HG02759 (cell line): ENCODE measurements at regions not wholly inside any gene's neighbourhood (a gene's known extent, or its start where the extent isn't known, plus 50 kb on each side); places are given as distances from the start of the nearest gene placed in this dataset.
"Not testable (repeated sequence)": the region's sequence is repeated elsewhere in the genome, so short reads cannot be mapped to it uniquely, and the experiment has no call there.

Experiments
- ATAC-seq: cut with Tn5 transposase; IDR thresholded peaks from one replicate; pipeline ENCODE4 v1.9.1; 2021; ENCODE audit warnings: mild to moderate bottlenecking, moderate library complexity; ENCODE audit not compliant: unreplicated experiment

GRCh38 chr1:196005426-196005825 is 602.8 kb downstream of the KCNT2 start:
- no peak for ATAC-seq

- ATAC-seq, result not testable (repeated sequence)
Measured at GRCh38 chr1:196004388-196004787, 603.9 kb downstream of the KCNT2 start.

- ATAC-seq, result no peak
Measured at GRCh38 chr1:196002906-196003305, 605.3 kb downstream of the KCNT2 start.

- ATAC-seq, result not testable (repeated sequence)
Measured at GRCh38 chr1:196002296-196002695, 605.9 kb downstream of the KCNT2 start.

GRCh38 chr1:196001188-196001587 is 607.1 kb downstream of the KCNT2 start:
- ATAC-seq, result no peak

DNA sequence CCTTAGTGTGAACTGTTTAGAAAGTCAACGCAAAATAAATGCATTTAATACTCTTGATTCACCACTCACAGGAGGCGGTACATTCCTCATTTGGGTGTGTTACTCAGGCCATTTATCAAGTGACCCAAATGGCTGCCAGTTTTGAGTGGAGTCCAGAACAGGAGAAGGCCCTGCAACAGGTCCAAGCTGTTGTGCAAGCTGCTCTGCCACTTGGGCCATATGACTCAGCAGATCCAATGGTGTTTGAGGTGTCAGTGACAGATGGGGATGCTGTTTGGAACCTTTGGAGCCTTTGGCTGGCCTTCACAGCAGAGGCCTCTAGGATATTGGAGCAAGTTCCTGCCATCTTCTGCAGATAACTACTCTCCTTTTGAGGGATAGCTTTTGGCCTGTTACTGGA is 609.2 kb downstream of the KCNT2 start:
- no peak for ATAC-seq

GRCh38 chr1:195981448-195982139 is 626.6 kb downstream of the KCNT2 start:
- no peak for ATAC-seq

DNA sequence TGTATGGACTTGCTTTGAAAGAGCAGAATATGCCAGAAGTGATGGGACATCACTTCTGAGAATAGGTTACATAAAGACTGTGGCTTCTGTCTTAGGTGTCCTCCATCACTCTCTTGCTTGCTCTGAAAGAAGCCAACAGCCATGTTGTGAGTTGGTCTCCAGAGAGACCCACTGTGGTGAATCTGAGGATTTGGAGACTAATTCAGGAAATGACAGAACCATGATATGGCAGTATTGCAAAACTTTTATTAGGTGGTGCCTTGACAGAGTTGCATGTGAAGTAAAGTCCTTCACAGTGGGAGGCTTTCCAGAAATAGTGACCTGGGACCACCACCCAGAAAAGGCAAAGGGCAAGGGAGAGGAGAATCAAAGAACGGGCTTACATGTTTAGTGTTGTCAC is 628.6 kb downstream of the KCNT2 start:
- no peak for ATAC-seq

- no peak for ATAC-seq
Measured at GRCh38 chr1:195973311-195973904, 634.8 kb downstream of the KCNT2 start.

- no peak for ATAC-seq
Measured at GRCh38 chr1:195971589-195971988, 636.7 kb downstream of the KCNT2 start.

- ATAC-seq, result no peak
Measured at GRCh38 chr1:195970209-195970608, 638.0 kb downstream of the KCNT2 start.

DNA sequence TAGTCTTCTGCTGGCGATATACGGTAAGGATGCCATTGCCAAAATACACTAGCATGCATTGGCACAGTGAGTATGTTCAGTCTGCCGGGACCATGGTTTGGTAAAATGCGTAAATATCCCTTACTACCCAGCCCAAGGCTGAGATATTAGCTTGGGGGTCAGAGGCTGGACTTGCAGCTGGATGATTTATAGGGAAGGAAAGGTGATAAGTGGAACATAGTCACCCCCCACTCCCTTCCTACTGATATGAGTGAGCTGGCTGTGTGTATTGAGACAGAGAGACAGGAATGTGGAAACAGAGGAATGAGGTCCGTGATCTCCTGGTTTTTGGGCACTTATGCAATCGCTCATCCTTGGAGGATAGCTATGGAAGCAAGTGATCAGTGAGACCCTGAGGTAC is 642.8 kb downstream of the KCNT2 start:
- no peak for ATAC-seq

DNA sequence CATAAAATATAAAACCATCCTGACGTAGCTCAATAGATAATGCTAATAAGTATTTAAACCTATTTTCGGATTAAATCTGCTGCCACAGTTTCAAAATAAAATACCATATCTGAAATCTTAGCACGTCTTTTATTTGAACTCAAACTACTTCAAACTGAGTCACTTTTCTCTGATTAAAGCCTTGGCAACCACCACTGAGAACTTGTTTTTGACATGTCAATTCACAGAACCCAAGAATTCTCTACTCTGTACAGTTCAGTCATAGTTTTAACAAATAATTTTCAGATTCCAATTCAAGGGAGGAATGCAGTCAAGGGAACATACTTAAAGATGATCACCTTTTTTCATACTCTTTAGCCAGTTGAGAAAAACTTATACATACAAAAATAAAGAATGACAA is 643.2 kb downstream of the KCNT2 start:
- no peak for ATAC-seq

DNA sequence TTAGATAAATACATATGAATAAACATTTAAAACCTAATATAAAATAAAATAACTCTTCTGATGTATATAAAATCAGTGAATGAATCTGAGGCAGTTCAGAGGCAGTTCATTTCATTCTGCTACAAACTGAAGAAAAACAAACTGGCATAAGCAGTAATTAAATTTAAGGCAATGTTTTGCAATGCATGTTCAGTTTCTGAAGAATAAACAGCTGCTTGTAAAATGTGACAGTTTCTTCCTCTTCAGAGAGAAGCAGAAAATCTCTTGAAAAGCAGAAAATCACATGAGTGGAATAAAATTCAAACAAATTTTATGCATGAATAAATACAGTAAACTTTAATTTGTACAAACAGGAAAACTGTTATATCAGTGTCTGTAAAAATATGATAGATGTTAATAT is 643.7 kb downstream of the KCNT2 start:
- no peak for ATAC-seq

GRCh38 chr1:195962051-195962450 is 646.2 kb downstream of the KCNT2 start:
- no peak for ATAC-seq

- ATAC-seq, result no peak
Measured at GRCh38 chr1:195960580-195960979, 647.7 kb downstream of the KCNT2 start.

DNA sequence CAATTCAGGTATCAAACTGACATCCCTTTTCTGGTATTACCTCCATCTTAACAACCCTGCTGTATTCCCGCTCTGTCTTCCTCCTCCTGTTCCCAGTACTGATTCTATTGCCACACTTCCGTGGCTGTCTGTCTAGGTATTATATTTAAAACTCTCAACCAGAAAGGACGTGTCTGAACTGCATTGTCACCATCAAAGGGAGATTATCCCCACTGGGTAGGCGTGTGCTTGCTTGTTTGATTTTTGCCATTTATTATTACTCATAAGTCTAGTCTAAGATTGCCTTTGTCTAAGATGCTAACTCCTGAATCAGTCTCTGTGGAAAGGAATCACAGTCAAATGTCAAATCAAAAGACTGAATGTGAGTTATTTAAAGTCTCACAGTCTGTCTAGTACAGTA is 650.1 kb downstream of the KCNT2 start:
- ATAC-seq, result no peak

DNA sequence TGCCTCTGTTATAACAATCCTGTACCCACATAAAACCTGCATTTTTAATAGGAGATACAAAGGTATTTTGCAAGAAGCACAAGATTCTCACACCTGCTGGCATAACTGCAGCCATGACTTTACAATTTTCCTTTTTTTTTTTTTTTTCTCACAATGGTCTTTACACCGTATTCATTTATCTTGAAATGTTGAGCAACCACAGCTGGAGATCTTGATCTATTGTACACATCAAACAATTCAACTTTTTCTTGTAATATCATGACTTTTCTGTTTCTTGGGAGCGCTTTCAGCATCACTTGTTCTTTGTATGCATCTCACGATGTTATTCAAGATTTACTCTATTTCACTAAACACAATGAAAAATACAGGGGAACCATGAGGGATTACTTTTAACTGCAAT is 651.4 kb downstream of the KCNT2 start:
- no peak for ATAC-seq

DNA sequence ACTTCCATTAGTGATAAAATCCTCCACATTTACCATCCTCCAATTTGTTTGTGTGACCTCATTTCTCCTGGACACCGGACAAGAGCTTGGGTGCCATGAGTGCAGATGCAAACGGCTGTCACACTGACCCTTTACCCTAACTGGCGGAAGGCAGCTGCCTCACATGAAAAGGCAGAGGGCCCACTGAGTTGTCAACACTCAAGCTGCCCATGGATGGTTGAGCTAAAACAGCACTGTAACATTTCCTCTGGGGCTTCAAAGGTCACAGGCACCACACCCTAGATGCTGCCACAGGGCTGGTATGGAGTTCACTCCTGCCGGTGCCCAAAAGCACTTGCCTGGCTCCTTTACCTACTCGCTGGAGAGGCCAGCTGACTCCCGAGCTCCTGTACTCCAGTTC is 653.4 kb downstream of the KCNT2 start:
- no peak for ATAC-seq

- ATAC-seq, result no peak
Measured at GRCh38 chr1:195951313-195951712, 656.9 kb downstream of the KCNT2 start.

DNA sequence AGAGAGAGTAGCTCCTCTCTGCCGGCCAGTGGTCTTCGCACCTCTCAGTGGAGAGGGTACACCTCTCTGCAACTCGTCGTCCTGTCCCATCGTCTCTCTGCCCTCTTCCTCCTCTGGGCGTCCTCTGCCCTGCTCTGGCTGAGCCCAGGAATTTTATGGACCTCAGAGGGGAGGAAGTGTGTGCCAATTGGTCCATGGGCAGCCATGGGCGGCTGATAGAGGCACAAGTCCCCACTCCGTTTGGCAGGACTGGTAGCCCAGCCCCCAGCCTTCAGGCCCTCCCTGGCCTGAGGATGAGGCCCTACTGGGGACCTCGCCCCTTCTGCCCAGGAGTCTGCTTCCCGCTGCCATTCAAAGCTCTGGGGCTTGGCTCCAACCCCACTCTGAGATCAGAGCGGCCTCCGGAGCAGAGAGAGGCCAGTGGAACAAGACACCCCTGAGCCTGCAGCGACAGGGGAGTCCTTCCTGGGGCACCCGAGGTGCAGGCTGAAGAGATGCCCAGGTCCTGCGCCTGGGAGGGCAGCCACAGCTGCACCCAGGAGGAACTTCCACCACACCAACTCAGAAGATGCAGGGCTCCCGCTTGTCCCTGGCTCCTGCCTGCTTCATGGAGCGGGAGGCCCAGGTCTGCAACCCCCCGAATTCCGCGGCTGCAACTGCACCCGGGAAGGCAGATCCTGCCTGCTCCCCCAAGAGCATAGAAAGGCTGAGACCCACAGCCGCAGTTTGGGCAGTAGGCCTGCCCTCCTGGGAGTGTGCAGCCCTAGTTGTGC is 659.9 kb downstream of the KCNT2 start:
- ATAC-seq, result no peak

- ATAC-seq, result no peak
Measured at GRCh38 chr1:195946500-195946899, 661.7 kb downstream of the KCNT2 start.
